ENCODE measurements at regions not wholly inside any gene's neighbourhood (a gene's known extent, or its start where the extent isn't known, plus 50 kb on each side); places are given as distances from the start of the nearest gene placed in this dataset.
"Not testable (repeated sequence)": the region's sequence is repeated elsewhere in the genome, so short reads cannot be mapped to it uniquely, and the experiment has no call there.

GRCh38 chr16:60810250-60810649, 1226.0 kb downstream of the CDH8 start:
- Histone ChIP-seq H3K27ac (no peak overlapping the region), H3K27me3 (no peaks in the 10 kb centered on the region), H3K9me3 (no peaks in the 10 kb centered on the region), H3K36me3 (replicated peaks in 1 of 2; ENCODE audit: insufficient read depth in 1 of 2, low read depth in 2 of 2) (no peaks in the 10 kb centered on the region), H3K4me1 (no peaks in the 10 kb centered on the region), H3K4me3 (no peak overlapping the region)
- DNase-seq, result no peak
- ATAC-seq, result no peak
- TF ChIP-seq CTCF (IDR thresholded peaks at IDR 0.05) (no peak), POLR2A (IDR thresholded peaks at IDR 0.05) (no peak)
- intact Hi-C loops (cut with DNase I), result no loop called here

GRCh38 chr16:60792437-60792836, 1243.8 kb downstream of the CDH8 start:
- Histone ChIP-seq H3K4me1 (no peaks in the 10 kb centered on the region), H3K27ac (no peak overlapping the region), H3K4me3 (no peak overlapping the region), H3K27me3 (no peaks in the 10 kb centered on the region), H3K9me3 (no peaks in the 10 kb centered on the region), H3K36me3 (replicated peaks in 1 of 2; ENCODE audit: insufficient read depth in 1 of 2, low read depth in 2 of 2) (no peaks in the 10 kb centered on the region)
- no peak for DNase-seq
- no peak for ATAC-seq
- TF ChIP-seq POLR2A (IDR thresholded peaks at IDR 0.05), result no peak
- no peak for TF ChIP-seq CTCF (IDR thresholded peaks at IDR 0.05)
- intact Hi-C loops (cut with DNase I), result no loop called here
- WGBS, 2 donors, result 8 to 25% methylated on average over 2 of the region's 2 CpGs

GRCh38 chr16:60788631-60789030, 1247.6 kb downstream of the CDH8 start:
- no peak overlapping the region for H3K4me3 ChIP-seq
- no peak overlapping the region for H3K27ac ChIP-seq
- H3K4me1 ChIP-seq, result no peaks in the 10 kb centered on the region
- TF ChIP-seq POLR2A (IDR thresholded peaks at IDR 0.05) (no peak), CTCF (IDR thresholded peaks at IDR 0.05) (no peak)
- no peaks in the 10 kb centered on the region for H3K36me3 ChIP-seq (replicated peaks in 1 of 2; ENCODE audit: insufficient read depth in 1 of 2, low read depth in 2 of 2)
- H3K27me3 ChIP-seq, result no peaks in the 10 kb centered on the region
- H3K9me3 ChIP-seq, result no peaks in the 10 kb centered on the region
- DNase-seq (no peak), ATAC-seq (no peak)
- intact Hi-C loops (cut with DNase I), result no loop called here

GRCh38 chr16:60776281-60776680, 1260.0 kb downstream of the CDH8 start:
- Histone ChIP-seq H3K27me3 (no peaks in the 10 kb centered on the region), H3K27ac (no peak overlapping the region), H3K9me3 (no peaks in the 10 kb centered on the region), H3K4me3 (no peak overlapping the region), H3K4me1 (no peaks in the 10 kb centered on the region), H3K36me3 (replicated peaks in 1 of 2; ENCODE audit: insufficient read depth in 1 of 2, low read depth in 2 of 2) (no peaks in the 10 kb centered on the region)
- TF ChIP-seq CTCF (IDR thresholded peaks at IDR 0.05) (no peak), POLR2A (IDR thresholded peaks at IDR 0.05) (no peak)
- WGBS, 2 donors, result 48 to 59% methylated on average over 3 of the region's 3 CpGs
- intact Hi-C loops (cut with DNase I), result no loop called here
- DNase-seq (no peak), ATAC-seq (no peak)

- Histone ChIP-seq H3K36me3 (replicated peaks in 1 of 2; ENCODE audit: insufficient read depth in 1 of 2, low read depth in 2 of 2) (no peaks in the 10 kb centered on the region), H3K4me3 (no peak overlapping the region), H3K9me3 (no peaks in the 10 kb centered on the region), H3K4me1 (no peaks in the 10 kb centered on the region), H3K27ac (no peak overlapping the region), H3K27me3 (no peaks in the 10 kb centered on the region)
- 60 to 68% methylated on average over 4 of the region's 4 CpGs for WGBS, 2 donors
- no peak for ATAC-seq
- intact Hi-C loops (cut with DNase I), result no loop called here
- no peak for DNase-seq
- TF ChIP-seq POLR2A (IDR thresholded peaks at IDR 0.05), result no peak
- no peak for TF ChIP-seq CTCF (IDR thresholded peaks at IDR 0.05)
Observed at GRCh38 chr16:60771138-60771537, 1265.1 kb downstream of the CDH8 start.

- intact Hi-C loops (cut with DNase I); H3K9me3 ChIP-seq; H3K4me3 ChIP-seq; H3K36me3 ChIP-seq (replicated peaks in 1 of 2; ENCODE audit: insufficient read depth in 1 of 2, low read depth in 2 of 2); H3K27me3 ChIP-seq; H3K27ac ChIP-seq; H3K4me1 ChIP-seq; DNase-seq; ATAC-seq: not testable (repeated sequence)
Observed at GRCh38 chr16:60770384-60770783, 1265.9 kb downstream of the CDH8 start.
